IMR-90 (cell line): ENCODE measurements at regions not wholly inside any gene's neighbourhood (a gene's known extent, or its start where the extent isn't known, plus 50 kb on each side); places are given as distances from the start of the nearest gene placed in this dataset.

ENCODE experiments used
- ATAC-seq: fragments of 200-7000 bp; cut with Tn5 transposase; 2 replicates; pipeline ENCODE4 v1.9.1; 2020; ENCODE audit warnings: low read depth, mild to moderate bottlenecking, moderate library complexity
- BruUV-seq: library from RNA; stranded (reverse); fragments of 400-500 nt; replicated peaks from 2 replicates; lab custom pipeline; 2021; lab: Mats Ljungman, UMichigan
- CTCF ChIA-PET: fragments of 300-600 bp; formaldehyde crosslinking; extraction: SDS; loops from one replicate; lab custom pipeline; 2021; ENCODE audit warnings: antibody characterized with exemption; lab: Yijun Ruan, JAX
- POLR2A ChIA-PET: fragments of 300-600 bp; sonication (Branson Sonifier 250); formaldehyde crosslinking; loops from one replicate; lab custom pipeline; 2022; ENCODE audit warnings: antibody characterized with exemption; ENCODE audit not compliant: unreplicated experiment; lab: Charles Lee
- DNase-seq: peaks from one replicate; pipeline ENCODE4 v3.0.0; 2013
- H2AFZ ChIP-seq: replicated peaks from 2 replicates; pipeline ENCODE3; 2013; ENCODE audit warnings: low read length, mild to moderate bottlenecking; ENCODE audit not compliant: poor library complexity
- H2AK5ac ChIP-seq: 2 replicates; pipeline ENCODE4 v1.6.1; 2013; ENCODE audit warnings: low read depth, low read length, inconsistent platforms
- H2AK9ac ChIP-seq: replicated peaks from 2 replicates; pipeline ENCODE3; 2013; ENCODE audit warnings: mild to moderate bottlenecking, low read depth, low read length, moderate library complexity; ENCODE audit not compliant: poor library complexity
- H2BK120ac ChIP-seq: 2 replicates; pipeline ENCODE4 v1.6.1; 2013; ENCODE audit warnings: low read depth, low read length, inconsistent platforms
- H2BK15ac ChIP-seq: 3 replicates; pipeline ENCODE4 v1.6.1; 2013; ENCODE audit warnings: low read depth, low read length, inconsistent platforms
- H2BK20ac ChIP-seq: 2 replicates; pipeline ENCODE4 v1.6.1; 2013; ENCODE audit warnings: low read depth, mild to moderate bottlenecking, inconsistent platforms, low read length, moderate library complexity
- H2BK5ac ChIP-seq: 2 replicates; pipeline ENCODE4 v1.6.1; 2013; ENCODE audit warnings: mild to moderate bottlenecking, low read depth, low read length, inconsistent platforms; ENCODE audit not compliant: poor library complexity, severe bottlenecking
- H3K14ac ChIP-seq: replicated peaks from 2 replicates; pipeline ENCODE4 v1.6.1; 2013; ENCODE audit warnings: low read depth, low read length, inconsistent platforms
- H3K18ac ChIP-seq: 2 replicates; pipeline ENCODE4 v1.6.1; 2013; ENCODE audit warnings: low read depth, low read length, control low read depth
- H3K23ac ChIP-seq: 2 replicates; pipeline ENCODE4 v1.6.1; 2013; ENCODE audit warnings: low read depth, low read length, inconsistent platforms
- H3K27ac ChIP-seq: 2 replicates; pipeline ENCODE4 v1.5.1; 2013; ENCODE audit warnings: mild to moderate bottlenecking, control low read depth, low read length; ENCODE audit not compliant: insufficient read depth
- H3K27me3 ChIP-seq: 2 replicates; pipeline ENCODE4 v1.6.1; 2013; ENCODE audit warnings: low read length; ENCODE audit not compliant: control insufficient read depth, insufficient read depth
- H3K36me3 ChIP-seq: 2 replicates; pipeline ENCODE4 v1.6.1; 2013; ENCODE audit warnings: low read length, mixed read lengths; ENCODE audit not compliant: control insufficient read depth, insufficient read depth
- H3K4ac ChIP-seq: 2 replicates; pipeline ENCODE4 v1.6.1; 2013; ENCODE audit warnings: low read depth, low read length, inconsistent platforms
- H3K4me1 ChIP-seq: 2 replicates; pipeline ENCODE4 v1.6.1; 2013; ENCODE audit warnings: low read length, mixed read lengths; ENCODE audit not compliant: control insufficient read depth, insufficient read depth
- H3K4me2 ChIP-seq: 2 replicates; pipeline ENCODE4 v1.6.1; 2013; ENCODE audit warnings: low read depth, mild to moderate bottlenecking, control low read depth, low read length, moderate library complexity
- H3K4me3 ChIP-seq: 2 replicates; pipeline ENCODE4 v1.5.1; 2013; ENCODE audit warnings: low read depth, mild to moderate bottlenecking, control low read depth, low read length, moderate library complexity; ENCODE audit not compliant: insufficient read depth
- H3K56ac ChIP-seq: 2 replicates; pipeline ENCODE4 v1.6.1; 2013; ENCODE audit warnings: low read length, inconsistent platforms; ENCODE audit not compliant: insufficient read depth; ENCODE audit errors: extremely low read depth
- H3K79me1 ChIP-seq, 2 experiments: 2 replicates each; pipeline ENCODE4 v1.6.1; 2013; ENCODE audit warnings: low read length in 2 of 2, inconsistent platforms in 1 of 2, low read depth in 1 of 2
- H3K9ac ChIP-seq: 2 replicates; pipeline ENCODE4 v1.6.1; 2013; ENCODE audit warnings: low read depth, low read length, control low read depth
- H3K9me1 ChIP-seq: 2 replicates; pipeline ENCODE4 v1.6.1; 2013; ENCODE audit warnings: low read length, inconsistent platforms; ENCODE audit not compliant: insufficient read depth
- H3K9me3 ChIP-seq: 2 replicates; pipeline ENCODE4 v1.6.1; 2013; ENCODE audit warnings: low read length; ENCODE audit not compliant: control insufficient read depth, insufficient read depth
- H4K20me1 ChIP-seq: 2 replicates; pipeline ENCODE4 v1.6.1; 2013; ENCODE audit warnings: low read length, inconsistent platforms; ENCODE audit not compliant: insufficient read depth
- H4K5ac ChIP-seq: 2 replicates; pipeline ENCODE4 v1.6.1; 2013; ENCODE audit warnings: mild to moderate bottlenecking, low read depth, low read length, control low read depth
- H4K8ac ChIP-seq, 2 experiments: 2 replicates each; pipeline ENCODE4 v1.6.1; 2013; ENCODE audit warnings: low read depth in 2 of 2, low read length in 2 of 2, control low read depth in 1 of 2, inconsistent platforms in 1 of 2
- H4K91ac ChIP-seq: 2 replicates; pipeline ENCODE4 v1.6.1; 2013; ENCODE audit warnings: low read depth, low read length, inconsistent platforms; ENCODE audit not compliant: insufficient read depth
- CTCF ChIP-seq: conservative IDR thresholded peaks from 2 replicates; pipeline ENCODE4 v1.5.1; 2012; ENCODE audit warnings: mild to moderate bottlenecking, low read depth, low read length, improper control_type of control experiment
- ELK1 ChIP-seq: fragments of 150-350 bp; IDR thresholded peaks from 2 replicates; pipeline ENCODE4 v1.6.1; 2016; ENCODE audit warnings: low read depth, mild to moderate bottlenecking, low read length, moderate library complexity, borderline replicate concordance
- MXI1 ChIP-seq: IDR thresholded peaks from 2 replicates; pipeline ENCODE4 v1.6.1; 2012; ENCODE audit warnings: low read depth, mild to moderate bottlenecking, low read length, moderate library complexity, borderline replicate concordance
- NFE2L2 ChIP-seq: fragments of 150-350 bp; IDR thresholded peaks from 2 replicates; pipeline ENCODE4 v1.6.1; 2016; ENCODE audit warnings: low read depth, mild to moderate bottlenecking, low read length
- RAD21 ChIP-seq: IDR thresholded peaks from 2 replicates; pipeline ENCODE4 v1.6.1; 2012; ENCODE audit warnings: low read length, improper control_type of control experiment
- USF2 ChIP-seq: fragments of 150-350 bp; IDR thresholded peaks from 2 replicates; pipeline ENCODE4 v1.6.1; 2017; ENCODE audit warnings: mild to moderate bottlenecking, antibody characterized with exemption, low read length, low read depth
- dilution Hi-C: fragments of 300-500 bp; cut with HindIII; formaldehyde crosslinking; loops from one replicate; pipeline ENCODE4 v1.14.3; 2018; ENCODE audit warnings: low sequenced_read_pairs; ENCODE audit not compliant: unreplicated experiment
- in situ Hi-C: fragments of 300-500 bp; cut with MboI; formaldehyde crosslinking; loops from 3 replicates; pipeline ENCODE4 v1.14.3; 2019; ENCODE audit warnings: low sequenced_read_pairs, inconsistent platforms, mixed read lengths
- intact Hi-C: fragments of 100-400 bp; cut with micrococcal nuclease; formaldehyde crosslinking; loops from 2 replicates; pipeline ENCODE4 v1.10.0; 2022

GRCh38 chr21:16357994-16358393, 628.2 kb downstream of the USP25 start:
- ChIA-PET POLR2A (no interaction called here), CTCF (interaction anchor here (0.8 kb wide), 1 partner anchor 30 kb away, joined by 3 read pairs; no protein-coding TSS in a partner anchor)
- Histone ChIP-seq H2BK20ac (no peak overlapping the region), H3K4me2 (no peak overlapping the region), H2BK15ac (no peak overlapping the region), H4K8ac (no peak overlapping the region), H3K4me3 (no peak overlapping the region), H3K56ac (no peak overlapping the region), H3K14ac (no peak overlapping the region), H3K4me1 (no peaks in the 10 kb centered on the region), H3K9me1 (no peaks in the 10 kb centered on the region), H3K79me1 (no peaks in the 10 kb centered on the region), H2AFZ (no peak overlapping the region), H2BK120ac (no peak overlapping the region), H3K23ac (no peak overlapping the region), H3K18ac (no peak overlapping the region), H3K9ac (no peak overlapping the region), H4K5ac (no peak overlapping the region), H2AK5ac (no peak overlapping the region), H3K36me3 (no peaks in the 10 kb centered on the region), H2BK5ac (no peak overlapping the region), H3K27me3 (no peaks in the 10 kb centered on the region), H4K91ac (no peak overlapping the region), H3K4ac (no peak overlapping the region), H4K20me1 (no peaks in the 10 kb centered on the region), H3K27ac (no peak overlapping the region), H2AK9ac (no peak overlapping the region), H3K9me3 (no peaks in the 10 kb centered on the region)
- in situ Hi-C loops (no loop called here), dilution Hi-C loops (no loop called here), intact Hi-C loops (no loop called here)
- ATAC-seq (no peak), DNase-seq (no peak)
- TF ChIP-seq ELK1 (no peak), RAD21 (no peak), MXI1 (no peak), NFE2L2 (no peak), CTCF (no peak), USF2 (no peak)
- BruUV-seq = no TSS peak
